GM10266 (cell line): ENCODE measurements at regions not wholly inside any gene's neighbourhood (a gene's known extent, or its start where the extent isn't known, plus 50 kb on each side); places are given as distances from the start of the nearest gene placed in this dataset.
A peak's percentile ranks its signal among the peaks of the same experiment; 100 is the strongest.

Experiments
- DNase-seq: peaks from one replicate; pipeline ENCODE4 v3.0.0; 2012; ENCODE audit errors: extremely low spot score
- TF ChIP-seq, protein P1 (sequence below): IDR thresholded peaks from 2 replicates; pipeline ENCODE4 v1.5.1; 2012; ENCODE audit warnings: mild to moderate bottlenecking, low read depth; ENCODE audit not compliant: control insufficient read depth, insufficient read depth; ENCODE audit errors: missing control alignments

DNA sequence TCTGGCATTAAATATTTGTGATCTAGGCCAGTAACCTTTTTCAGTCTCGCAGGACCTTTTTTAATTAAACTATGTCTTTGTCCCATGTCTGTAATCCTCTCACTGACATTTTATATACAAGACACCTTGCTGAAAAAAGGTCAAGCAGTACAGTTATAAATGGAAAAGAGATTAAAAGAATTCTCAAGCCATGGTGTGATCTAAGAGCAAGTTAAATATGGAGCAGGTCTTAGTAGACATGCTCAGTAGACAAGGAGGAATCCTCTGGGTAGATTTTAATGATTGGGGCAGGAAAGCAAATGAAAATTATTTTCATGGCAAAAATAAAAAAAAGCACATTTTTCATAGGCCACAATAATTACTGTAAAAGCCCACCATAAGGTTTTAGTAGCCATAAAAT lies 203.5 kb downstream of the PPP1R3A start:
- no peak for DNase-seq
- TF ChIP-seq, protein P1, sequence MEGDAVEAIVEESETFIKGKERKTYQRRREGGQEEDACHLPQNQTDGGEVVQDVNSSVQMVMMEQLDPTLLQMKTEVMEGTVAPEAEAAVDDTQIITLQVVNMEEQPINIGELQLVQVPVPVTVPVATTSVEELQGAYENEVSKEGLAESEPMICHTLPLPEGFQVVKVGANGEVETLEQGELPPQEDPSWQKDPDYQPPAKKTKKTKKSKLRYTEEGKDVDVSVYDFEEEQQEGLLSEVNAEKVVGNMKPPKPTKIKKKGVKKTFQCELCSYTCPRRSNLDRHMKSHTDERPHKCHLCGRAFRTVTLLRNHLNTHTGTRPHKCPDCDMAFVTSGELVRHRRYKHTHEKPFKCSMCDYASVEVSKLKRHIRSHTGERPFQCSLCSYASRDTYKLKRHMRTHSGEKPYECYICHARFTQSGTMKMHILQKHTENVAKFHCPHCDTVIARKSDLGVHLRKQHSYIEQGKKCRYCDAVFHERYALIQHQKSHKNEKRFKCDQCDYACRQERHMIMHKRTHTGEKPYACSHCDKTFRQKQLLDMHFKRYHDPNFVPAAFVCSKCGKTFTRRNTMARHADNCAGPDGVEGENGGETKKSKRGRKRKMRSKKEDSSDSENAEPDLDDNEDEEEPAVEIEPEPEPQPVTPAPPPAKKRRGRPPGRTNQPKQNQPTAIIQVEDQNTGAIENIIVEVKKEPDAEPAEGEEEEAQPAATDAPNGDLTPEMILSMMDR = no peak

DNA sequence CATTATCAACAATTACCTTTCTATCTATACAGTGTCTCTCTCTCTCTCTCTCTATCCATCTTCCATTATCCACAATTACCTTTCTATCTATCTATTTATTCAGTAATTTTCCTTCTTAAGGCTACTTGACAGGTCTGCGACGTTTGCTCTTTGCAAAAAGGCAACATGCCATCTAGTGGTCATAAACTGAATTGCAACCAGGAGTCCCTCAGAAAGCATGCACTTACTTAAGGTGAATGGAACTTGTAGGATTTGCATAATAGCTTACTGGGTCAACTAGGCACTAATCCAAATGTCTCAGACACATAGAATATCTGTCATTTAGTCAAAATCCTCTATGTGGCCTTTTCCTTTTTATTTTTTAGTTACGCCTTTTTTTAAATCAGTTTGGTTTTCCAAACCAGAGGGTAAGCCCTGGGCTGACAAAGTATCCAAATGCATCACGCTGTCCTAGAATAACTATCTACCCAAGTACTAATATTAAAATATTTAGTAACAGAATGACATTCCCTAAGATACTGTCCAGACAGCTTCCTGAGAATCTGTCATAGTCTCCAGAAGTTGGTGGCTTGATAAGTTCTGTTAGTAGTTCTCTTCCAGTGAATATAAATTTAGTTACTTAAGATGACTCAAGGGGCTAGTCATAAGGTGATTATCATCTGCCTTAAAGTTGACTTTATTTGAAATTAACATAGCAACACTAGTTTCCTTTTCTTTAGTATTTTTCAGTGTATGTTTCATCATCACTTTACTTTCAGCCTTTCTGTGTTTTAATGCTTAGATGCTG lies 208.3 kb downstream of the PPP1R3A start:
- DNase-seq = peak; percentile 34
- TF ChIP-seq, protein P1 = peak; percentile 95

DNA sequence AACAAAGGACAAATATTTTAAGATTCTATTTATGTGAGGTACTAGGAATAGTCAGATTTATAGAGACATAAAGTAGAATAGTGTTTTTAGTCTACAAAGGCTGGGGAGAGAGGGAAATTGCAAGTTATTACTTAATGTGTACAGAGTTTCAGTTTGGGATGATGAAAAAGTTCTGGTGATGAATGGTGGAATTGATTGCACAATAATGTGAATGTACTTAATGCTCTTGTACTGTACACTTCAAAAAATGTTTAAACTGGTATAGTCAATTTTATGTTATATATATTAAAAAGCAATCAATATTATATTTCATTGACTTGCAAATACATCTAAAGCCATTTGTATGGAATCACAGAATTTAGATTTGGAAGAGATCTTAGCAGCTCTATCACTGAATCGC lies 213.4 kb downstream of the PPP1R3A start:
- TF ChIP-seq, protein P1 = no peak
- no peak for DNase-seq

DNA sequence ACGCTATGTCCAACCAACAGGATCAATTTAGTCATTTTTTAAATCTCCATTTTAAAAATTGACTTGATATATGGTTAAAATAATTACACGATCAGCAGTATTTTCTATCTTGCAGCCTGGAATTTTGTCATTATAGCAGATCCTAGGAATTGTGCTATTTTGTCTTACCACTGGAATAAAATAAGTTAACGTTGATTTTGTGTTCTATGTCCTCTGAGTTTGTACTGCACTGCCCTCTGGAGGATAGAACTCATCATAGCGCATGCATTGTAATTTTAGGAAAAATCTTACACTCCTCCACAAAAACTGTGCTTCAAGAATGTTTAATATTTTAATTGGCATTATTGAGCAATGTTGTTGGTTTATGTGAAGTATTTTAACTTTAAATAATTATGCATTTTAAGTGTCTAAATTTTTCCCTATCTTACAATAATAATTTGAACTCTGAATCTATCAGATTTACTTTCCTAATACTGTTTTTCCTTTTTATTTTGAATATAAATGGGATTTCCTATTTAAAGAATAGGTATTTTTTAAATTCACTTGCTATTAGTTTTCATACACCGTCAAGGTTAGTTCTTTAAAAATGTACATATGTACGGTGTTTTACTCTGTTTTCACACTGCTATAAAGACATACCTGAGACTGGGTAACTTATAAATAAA lies 220.1 kb downstream of the PPP1R3A start:
- peak; percentile 5 for DNase-seq
- TF ChIP-seq, protein P1 = peak; percentile 67

DNA sequence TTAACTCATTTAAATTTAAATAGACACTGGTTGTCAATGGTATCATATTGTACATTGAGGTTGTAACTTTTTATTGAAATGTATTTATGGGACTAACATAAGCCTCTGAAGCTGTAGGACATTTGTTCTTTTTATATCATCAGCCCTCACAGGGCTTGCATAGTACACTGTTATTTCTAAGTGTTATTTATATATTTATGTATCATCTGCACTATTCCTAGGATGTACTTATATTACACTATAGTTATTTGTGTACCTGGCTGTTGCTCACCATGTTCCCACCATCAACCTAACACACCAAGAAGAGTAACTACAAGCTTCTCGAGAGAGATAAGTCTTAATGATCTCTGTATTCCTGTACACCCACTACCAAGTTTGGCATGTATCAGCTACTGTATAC lies 224.7 kb downstream of the PPP1R3A start:
- DNase-seq = no peak
- TF ChIP-seq, protein P1 = no peak

DNA sequence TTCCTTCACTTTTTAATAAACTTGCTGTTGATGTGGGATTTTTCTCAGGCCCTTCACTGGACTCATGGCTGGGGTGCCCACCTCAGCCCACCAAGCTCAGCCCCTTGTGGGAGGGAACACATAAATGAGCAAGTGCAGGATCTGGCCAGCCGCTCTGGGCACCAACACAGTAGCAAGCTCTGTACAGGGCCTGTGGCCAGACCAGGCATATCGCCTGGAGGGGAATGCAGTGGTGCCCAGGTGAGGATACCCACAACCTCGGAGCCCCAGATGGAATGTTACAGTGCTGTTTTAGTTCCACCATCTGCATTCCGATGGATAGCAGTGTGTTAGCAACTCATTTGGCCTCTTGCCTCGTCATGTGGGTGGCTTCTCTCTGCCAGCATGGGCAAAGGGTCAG lies 234.6 kb downstream of the PPP1R3A start:
- no peak for DNase-seq
- TF ChIP-seq, protein P1 = no peak

DNA sequence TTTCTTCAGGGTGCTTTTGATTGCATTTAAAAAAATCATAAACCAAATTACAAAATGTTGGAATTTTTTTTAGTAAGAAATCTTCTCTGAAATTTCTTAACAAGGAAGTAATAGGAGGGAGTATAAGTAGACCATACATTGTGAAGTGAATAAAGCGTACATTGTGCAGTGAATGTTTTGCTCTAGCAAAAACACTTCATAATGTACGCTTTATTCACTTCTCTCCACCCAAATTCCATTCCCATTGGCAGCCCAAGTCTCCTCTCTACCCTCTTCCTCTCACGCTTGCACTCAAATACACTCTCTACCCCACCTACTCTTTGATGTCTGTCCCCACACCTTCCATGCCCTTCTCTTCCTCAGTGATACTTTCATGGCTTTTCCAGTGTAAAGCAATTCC lies 241.0 kb downstream of the PPP1R3A start:
- TF ChIP-seq, protein P1 = no peak
- no peak for DNase-seq
